H9 (cell line): ENCODE measurements at regions not wholly inside any gene's neighbourhood (a gene's known extent, or its start where the extent isn't known, plus 50 kb on each side); places are given as distances from the start of the nearest gene placed in this dataset.

Experiments used
- DNase-seq: peaks from one replicate; pipeline ENCODE4 v3.0.0-alpha.2; 2017
- H2AFZ ChIP-seq: one replicate; pipeline ENCODE4 v1.6.1; 2013; ENCODE audit warnings: mild to moderate bottlenecking, low read length, control low read depth, moderate library complexity
- H2AK5ac ChIP-seq: 2 replicates; pipeline ENCODE4 v1.6.1; 2013; ENCODE audit warnings: low read length, control low read depth, mixed read lengths; ENCODE audit not compliant: insufficient read length
- H2BK120ac ChIP-seq: one replicate; pipeline ENCODE4 v1.6.1; 2013; ENCODE audit warnings: low read depth, mild to moderate bottlenecking, low read length, control low read depth, inconsistent platforms; ENCODE audit not compliant: poor library complexity, severe bottlenecking
- H2BK12ac ChIP-seq: 2 replicates; pipeline ENCODE4 v1.6.1; 2013; ENCODE audit warnings: low read length, control low read depth, mixed read lengths, low read depth; ENCODE audit not compliant: insufficient read length
- H2BK15ac ChIP-seq: 2 replicates; pipeline ENCODE4 v1.6.1; 2013; ENCODE audit warnings: low read depth, low read length, control low read depth
- H2BK20ac ChIP-seq: one replicate; pipeline ENCODE4 v1.6.1; 2013; ENCODE audit warnings: low read depth, mild to moderate bottlenecking, low read length, control low read depth, inconsistent platforms; ENCODE audit not compliant: poor library complexity, severe bottlenecking
- H2BK5ac ChIP-seq: 2 replicates; pipeline ENCODE4 v1.6.1; 2013; ENCODE audit warnings: low read length, control low read depth, mixed read lengths; ENCODE audit not compliant: insufficient read length
- H3K14ac ChIP-seq: 2 replicates; pipeline ENCODE4 v1.6.1; 2013; ENCODE audit warnings: low read length, control low read depth; ENCODE audit not compliant: insufficient read depth
- H3K18ac ChIP-seq: 2 replicates; pipeline ENCODE4 v1.6.1; 2013; ENCODE audit warnings: low read depth, mild to moderate bottlenecking, mixed read lengths, low read length, control low read depth; ENCODE audit not compliant: insufficient read length
- H3K23ac ChIP-seq: 2 replicates; pipeline ENCODE4 v1.6.1; 2013; ENCODE audit warnings: low read length, control low read depth, mixed read lengths, low read depth; ENCODE audit not compliant: insufficient read length
- H3K23me2 ChIP-seq: 2 replicates; pipeline ENCODE4 v1.6.1; 2013; ENCODE audit warnings: low read depth, mild to moderate bottlenecking, mixed read lengths, low read length, control low read depth; ENCODE audit not compliant: insufficient read length, poor library complexity, severe bottlenecking
- H3K27ac ChIP-seq: 2 replicates; pipeline ENCODE4 v1.5.1; 2013; ENCODE audit warnings: low read length, control low read depth, mixed read lengths, low read depth; ENCODE audit not compliant: insufficient read length
- H3K27me3 ChIP-seq: 2 replicates; pipeline ENCODE4 v1.6.1; 2013; ENCODE audit warnings: low read length, control low read depth, inconsistent platforms; ENCODE audit not compliant: insufficient read depth
- H3K4ac ChIP-seq: 2 replicates; pipeline ENCODE4 v1.6.1; 2013; ENCODE audit warnings: low read depth, mild to moderate bottlenecking, control low read depth, inconsistent platforms, low read length, moderate library complexity
- H3K4me1 ChIP-seq: 2 replicates; pipeline ENCODE4 v1.6.1; 2013; ENCODE audit warnings: low read length, control low read depth, inconsistent platforms; ENCODE audit not compliant: insufficient read depth
- H3K4me2 ChIP-seq: 2 replicates; pipeline ENCODE4 v1.6.1; 2013; ENCODE audit warnings: low read length, control low read depth, mixed read lengths; ENCODE audit not compliant: insufficient read length, insufficient read depth
- H3K56ac ChIP-seq: 2 replicates; pipeline ENCODE4 v1.6.1; 2013; ENCODE audit warnings: low read depth, mild to moderate bottlenecking, mixed read lengths, low read length, control low read depth; ENCODE audit not compliant: insufficient read length
- H3K79me1 ChIP-seq: 2 replicates; pipeline ENCODE4 v1.6.1; 2013; ENCODE audit warnings: low read depth, mild to moderate bottlenecking, moderate library complexity, low read length, control low read depth, inconsistent platforms; ENCODE audit not compliant: insufficient read depth, poor library complexity, severe bottlenecking
- H3K79me2 ChIP-seq: 2 replicates; pipeline ENCODE4 v1.6.1; 2013; ENCODE audit warnings: low read length, control low read depth, inconsistent platforms; ENCODE audit not compliant: insufficient read depth
- H3K9ac ChIP-seq: 2 replicates; pipeline ENCODE4 v1.6.1; 2013; ENCODE audit warnings: low read length, control low read depth, mixed read lengths; ENCODE audit not compliant: insufficient read length; ENCODE audit errors: extremely low read depth
- H3K9me3 ChIP-seq: one replicate; pipeline ENCODE4 v1.6.1; 2013; ENCODE audit warnings: low read depth, low read length, inconsistent platforms; ENCODE audit not compliant: control insufficient read depth
- H3T11ph ChIP-seq: one replicate; pipeline ENCODE4 v1.6.1; 2013; ENCODE audit warnings: mild to moderate bottlenecking, low read length, control low read depth, inconsistent platforms
- H4K20me1 ChIP-seq: one replicate; pipeline ENCODE4 v1.6.1; 2013; ENCODE audit not compliant: control insufficient read depth, insufficient read length, insufficient read depth
- H4K5ac ChIP-seq: 2 replicates; pipeline ENCODE4 v1.6.1; 2013; ENCODE audit warnings: low read depth, mild to moderate bottlenecking, mixed read lengths, low read length, control low read depth; ENCODE audit not compliant: insufficient read length
- H4K8ac ChIP-seq: replicated peaks from 2 replicates; pipeline ENCODE4 v1.6.1; 2013; ENCODE audit warnings: low read length, control low read depth, mixed read lengths, low read depth; ENCODE audit not compliant: insufficient read length
- H4K91ac ChIP-seq: 2 replicates; pipeline ENCODE4 v1.6.1; 2013; ENCODE audit warnings: low read depth, mild to moderate bottlenecking, moderate library complexity, mixed read lengths, low read length, control low read depth; ENCODE audit not compliant: insufficient read length
- H3K27ac Mint-ChIP-seq, 3 experiments: 2 replicates in 2 of 3; 3 replicates in 1 of 3; pipeline ENCODE4 v1.8.0; 2020 to 2021; ENCODE audit warnings: mixed read lengths in 3 of 3, mild to moderate bottlenecking in 1 of 3, moderate library complexity in 1 of 3
- H3K27me3 Mint-ChIP-seq: 2 replicates; pipeline ENCODE4 v1.8.0; 2021; ENCODE audit warnings: low read depth, mild to moderate bottlenecking, moderate library complexity, mixed read lengths
- H3K36me3 Mint-ChIP-seq, 3 experiments: 2 replicates in 2 of 3; 3 replicates in 1 of 3; pipeline ENCODE4 v1.8.0; 2020 to 2021; ENCODE audit warnings: low read depth in 3 of 3, mixed read lengths in 3 of 3; ENCODE audit not compliant: insufficient read depth in 1 of 3
- H3K4me1 Mint-ChIP-seq, 2 experiments: 2 replicates each; pipeline ENCODE4 v1.8.0; 2020; ENCODE audit warnings: mixed read lengths in 2 of 2
- H3K4me3 Mint-ChIP-seq, 2 experiments: 2 replicates in 1 of 2; 3 replicates in 1 of 2; pipeline ENCODE4 v1.8.0; 2020 to 2021; ENCODE audit warnings: mild to moderate bottlenecking in 2 of 2, mixed read lengths in 2 of 2, moderate library complexity in 1 of 2
- H3K9me3 Mint-ChIP-seq, 2 experiments: 2 replicates in 1 of 2; 3 replicates in 1 of 2; pipeline ENCODE4 v1.8.0; 2020; ENCODE audit warnings: mild to moderate bottlenecking in 2 of 2, mixed read lengths in 2 of 2, moderate library complexity in 1 of 2
- CTCF ChIP-seq: fragments of 200-600 bp; sonication (generic); conservative IDR thresholded peaks from 3 replicates; pipeline ENCODE4 v1.8.0; 2021; ENCODE audit warnings: antibody characterized with exemption, mild to moderate bottlenecking
- WGBS: extraction: QIAGEN DNeasy Blood & Tissue Kit; methylation state at CpG from one replicate; pipeline ENCODE4 v1.1.7; 2013; ENCODE audit warnings: missing lambda C conversion rate, low lambda C conversion rate, mixed read lengths; ENCODE audit not compliant: insufficient read length; ENCODE audit errors: extremely low coverage; 5-methylcytosine and 5-hydroxymethylcytosine counted together

DNA sequence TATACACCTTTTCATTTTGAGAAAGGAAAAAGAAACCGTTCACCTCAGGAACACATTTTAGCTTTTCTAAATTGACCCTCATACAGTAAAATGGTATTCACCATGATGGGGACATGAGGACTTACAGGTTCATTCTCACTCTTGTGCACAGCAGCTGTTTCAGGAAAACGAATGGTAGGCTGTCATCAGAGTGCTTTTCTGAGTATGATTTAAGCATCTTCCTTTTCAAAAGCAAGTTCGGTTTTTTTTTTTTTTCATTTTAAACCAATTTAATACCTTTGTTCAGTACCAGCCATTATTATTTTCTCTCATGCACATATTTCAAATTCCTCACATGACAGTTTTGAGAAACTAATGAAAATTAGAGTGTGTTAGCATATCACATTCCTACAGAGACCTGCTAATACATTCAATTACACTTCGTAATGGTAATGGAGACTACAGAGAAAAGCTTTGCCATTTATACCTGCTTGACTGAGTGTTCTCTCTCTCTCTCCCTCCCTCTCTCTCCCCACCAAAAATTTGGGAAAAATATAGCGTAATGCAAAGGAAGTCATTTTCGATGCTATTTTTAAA is 129.2 kb downstream of the SAMD5 start:
- H3K23ac ChIP-seq: no peak overlapping the region
- peaks cover 11 to 15% of the 10 kb centered on the region in 2 experiments for H3K9me3 Mint-ChIP-seq
- no peak overlapping the region for H3K9ac ChIP-seq
- no peak overlapping the region for H3K4ac ChIP-seq
- H2BK20ac ChIP-seq: no peak overlapping the region
- no peak overlapping the region for H3T11ph ChIP-seq
- no peaks in the 10 kb centered on the region for H3K79me2 ChIP-seq
- no peak overlapping the region for H2BK15ac ChIP-seq
- H3K4me2 ChIP-seq: no peak overlapping the region
- H4K8ac ChIP-seq: no peak overlapping the region
- no peaks in the 10 kb centered on the region for H3K9me3 ChIP-seq
- WGBS: no CpG with 5 or more reads among the region's 6 CpGs
- no peaks in the 10 kb centered on the region for H3K79me1 ChIP-seq
- H3K36me3 Mint-ChIP-seq: peaks cover 0 to 9% (median 0%) of the 10 kb centered on the region in 3 experiments; a peak in 3 of 7 replicates
- no peak overlapping the region for H4K5ac ChIP-seq
- no peak overlapping the region for H2BK120ac ChIP-seq
- H3K4me1 Mint-ChIP-seq: 0 out of 4 replicates have a peak, but pooled peaks cover 0 to 4% of the 10 kb centered on the region in 2 experiments
- H2AK5ac ChIP-seq: no peak overlapping the region
- no peaks in the 10 kb centered on the region for H3K27me3 ChIP-seq
- no peaks in the 10 kb centered on the region for H3K4me1 ChIP-seq
- H3K27ac ChIP-seq: no peak overlapping the region
- no peak overlapping the region for H3K18ac ChIP-seq
- no peaks in the 10 kb centered on the region for H3K23me2 ChIP-seq
- H2AFZ ChIP-seq: no peak overlapping the region
- H2BK5ac ChIP-seq: no peak overlapping the region
- no peak overlapping the region for H3K4me3 Mint-ChIP-seq
- TF ChIP-seq CTCF: no peak
- no peak overlapping the region for H2BK12ac ChIP-seq
- H3K27ac Mint-ChIP-seq: no peak overlapping the region; a peak in 1 of 7 replicates
- H4K91ac ChIP-seq: no peak overlapping the region
- no peak overlapping the region for H3K56ac ChIP-seq
- no peak overlapping the region for H3K14ac ChIP-seq
- no peaks in the 10 kb centered on the region for H3K27me3 Mint-ChIP-seq
- DNase-seq: no peak
- H4K20me1 ChIP-seq: no peaks in the 10 kb centered on the region
